ENCODE measurements at regions not wholly inside any gene's neighbourhood (a gene's known extent, or its start where the extent isn't known, plus 50 kb on each side); places are given as distances from the start of the nearest gene placed in this dataset.
"Not testable (repeated sequence)": the region's sequence is repeated elsewhere in the genome, so short reads cannot be mapped to it uniquely, and the experiment has no call there.

DNA sequence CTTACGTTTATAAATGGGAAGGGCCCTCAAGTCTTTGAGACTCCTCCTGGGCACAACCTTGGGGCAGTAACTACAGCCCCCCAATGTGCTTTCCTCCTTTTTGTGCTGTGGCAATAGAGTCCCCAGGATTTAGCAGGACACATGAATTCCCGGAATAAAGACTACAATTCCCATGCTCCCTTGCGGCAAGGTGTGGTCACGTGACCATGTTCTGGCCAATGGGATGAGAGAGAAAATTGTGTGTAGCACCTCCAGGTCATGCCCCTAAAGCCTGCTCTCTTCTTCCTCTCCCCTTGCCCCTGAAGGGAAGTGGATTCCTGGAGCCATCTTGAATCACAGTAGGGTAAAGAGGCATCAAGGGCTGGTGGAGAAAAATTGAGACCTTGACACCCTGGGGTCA lies 295.1 kb upstream of the SFSWAP start:
- H3K27me3 Mint-ChIP-seq: peaks cover 1% of the 10 kb centered on the region
- no peaks in the 10 kb centered on the region for H3K36me3 Mint-ChIP-seq
- H3K27ac Mint-ChIP-seq: no peak overlapping the region
- no peak for DNase-seq
- no peaks in the 10 kb centered on the region for H3K4me1 Mint-ChIP-seq (ENCODE audit: low read depth)
- ChIA-PET POLR2A (no interaction called here), CTCF (no interaction called here)
- no peaks in the 10 kb centered on the region for H3K9me3 Mint-ChIP-seq
- intact Hi-C loops (cut with micrococcal nuclease): no loop called here
- H3K4me3 Mint-ChIP-seq: no peak overlapping the region

GRCh38 chr12:131418121-131418520 lies 292.8 kb upstream of the SFSWAP start:
- Mint-ChIP-seq H3K27me3 (peaks cover 7% of the 10 kb centered on the region), H3K27ac (no peak overlapping the region), H3K9me3 (no peaks in the 10 kb centered on the region), H3K36me3 (no peaks in the 10 kb centered on the region), H3K4me3 (no peak overlapping the region), H3K4me1 (ENCODE audit: low read depth) (no peaks in the 10 kb centered on the region)
- CTCF ChIA-PET: no interaction called here
- POLR2A ChIA-PET: no interaction called here
- DNase-seq: no peak
- intact Hi-C loops (cut with micrococcal nuclease): no loop called here

- ChIA-PET POLR2A (no interaction called here), CTCF (no interaction called here)
- Mint-ChIP-seq H3K4me1 (ENCODE audit: low read depth) (no peaks in the 10 kb centered on the region), H3K9me3 (peaks cover 5% of the 10 kb centered on the region), H3K36me3 (peaks cover 3% of the 10 kb centered on the region), H3K27ac (no peak overlapping the region), H3K4me3 (no peak overlapping the region), H3K27me3 (peaks cover 7% of the 10 kb centered on the region)
- DNase-seq: no peak
- intact Hi-C loops (cut with micrococcal nuclease): no loop called here
These were observed 292.0 kb upstream of the SFSWAP start for GRCh38 chr12:131418884-131419283.

GRCh38 chr12:131420867-131421447 lies 289.9 kb upstream of the SFSWAP start:
- no peak for DNase-seq
- Mint-ChIP-seq H3K27ac (no peak overlapping the region), H3K36me3 (peaks cover 3% of the 10 kb centered on the region), H3K4me1 (ENCODE audit: low read depth) (no peaks in the 10 kb centered on the region), H3K27me3 (peaks cover 7% of the 10 kb centered on the region), H3K9me3 (peaks cover 20% of the 10 kb centered on the region), H3K4me3 (no peak overlapping the region)
- ChIA-PET POLR2A (no interaction called here), CTCF (no interaction called here)
- intact Hi-C loops (cut with micrococcal nuclease): no loop called here

GRCh38 chr12:131421509-131422186 lies 289.2 kb upstream of the SFSWAP start:
- POLR2A ChIA-PET: no interaction called here
- peaks cover 3% of the 10 kb centered on the region for H3K36me3 Mint-ChIP-seq
- peaks cover 20% of the 10 kb centered on the region for H3K9me3 Mint-ChIP-seq
- no peak overlapping the region for H3K4me3 Mint-ChIP-seq
- peaks cover 7% of the 10 kb centered on the region for H3K27me3 Mint-ChIP-seq
- no peak for DNase-seq
- H3K27ac Mint-ChIP-seq: no peak overlapping the region
- CTCF ChIA-PET: no interaction called here
- intact Hi-C loops (cut with micrococcal nuclease): no loop called here
- H3K4me1 Mint-ChIP-seq (ENCODE audit: low read depth): no peaks in the 10 kb centered on the region

DNA sequence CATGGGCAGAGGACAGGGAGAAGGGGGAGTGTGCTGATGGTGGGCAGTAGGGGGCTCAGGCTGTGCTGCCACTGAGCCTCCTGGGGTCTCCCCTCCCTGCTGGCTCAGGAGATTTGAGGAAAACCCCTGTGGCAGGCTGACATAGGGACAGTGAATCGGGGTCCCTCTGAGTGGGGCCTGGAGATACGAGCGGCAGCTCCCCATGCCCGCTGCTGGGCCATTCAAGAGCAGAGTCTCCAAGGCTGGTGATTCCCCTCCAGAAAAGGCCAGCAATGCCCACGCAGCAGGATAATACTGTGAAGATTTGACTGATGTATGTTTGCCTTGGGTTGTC lies 288.7 kb upstream of the SFSWAP start:
- H3K27me3 Mint-ChIP-seq: peaks cover 7% of the 10 kb centered on the region
- ChIA-PET CTCF (no interaction called here), POLR2A (no interaction called here)
- no peak overlapping the region for H3K27ac Mint-ChIP-seq
- no peaks in the 10 kb centered on the region for H3K4me1 Mint-ChIP-seq (ENCODE audit: low read depth)
- H3K4me3 Mint-ChIP-seq: no peak overlapping the region
- peaks cover 3% of the 10 kb centered on the region for H3K36me3 Mint-ChIP-seq
- intact Hi-C loops (cut with micrococcal nuclease): no loop called here
- H3K9me3 Mint-ChIP-seq: peaks cover 20% of the 10 kb centered on the region
- no peak for DNase-seq

GRCh38 chr12:131422744-131423143 lies 288.1 kb upstream of the SFSWAP start:
- peaks cover 7% of the 10 kb centered on the region for H3K27me3 Mint-ChIP-seq
- no peak overlapping the region for H3K27ac Mint-ChIP-seq

GRCh38 chr12:131424270-131424669 lies 286.6 kb upstream of the SFSWAP start:
- H3K9me3 Mint-ChIP-seq: peaks cover 20% of the 10 kb centered on the region
- intact Hi-C loops (cut with micrococcal nuclease): no loop called here
- no peak for DNase-seq
- POLR2A ChIA-PET: no interaction called here
- peaks cover 7% of the 10 kb centered on the region for H3K27me3 Mint-ChIP-seq
- H3K4me3 Mint-ChIP-seq: no peak overlapping the region
- H3K4me1 Mint-ChIP-seq (ENCODE audit: low read depth): no peaks in the 10 kb centered on the region
- H3K27ac Mint-ChIP-seq: no peak overlapping the region
- CTCF ChIA-PET: no interaction called here
- peaks cover 3% of the 10 kb centered on the region for H3K36me3 Mint-ChIP-seq

More at GRCh38 chr12:131422744-131423143, 288.1 kb upstream of the SFSWAP start:
- Mint-ChIP-seq H3K4me1 (ENCODE audit: low read depth) (no peaks in the 10 kb centered on the region), H3K9me3 (peaks cover 20% of the 10 kb centered on the region), H3K36me3 (peaks cover 3% of the 10 kb centered on the region), H3K4me3 (no peak overlapping the region)
- no peak for DNase-seq
- ChIA-PET CTCF (no interaction called here), POLR2A (no interaction called here)
- intact Hi-C loops (cut with micrococcal nuclease): no loop called here

GRCh38 chr12:131425112-131426075 lies 285.5 kb upstream of the SFSWAP start:
- no peak for DNase-seq
- Mint-ChIP-seq H3K4me1 (ENCODE audit: low read depth) (no peaks in the 10 kb centered on the region), H3K36me3 (peaks cover 3% of the 10 kb centered on the region), H3K27ac (no peak overlapping the region), H3K9me3 (peaks cover 23% of the 10 kb centered on the region), H3K27me3 (peaks cover 10% of the 10 kb centered on the region), H3K4me3 (no peak overlapping the region)
- CTCF ChIA-PET: no interaction called here
- POLR2A ChIA-PET: no interaction called here
- intact Hi-C loops (cut with micrococcal nuclease): no loop called here

DNA sequence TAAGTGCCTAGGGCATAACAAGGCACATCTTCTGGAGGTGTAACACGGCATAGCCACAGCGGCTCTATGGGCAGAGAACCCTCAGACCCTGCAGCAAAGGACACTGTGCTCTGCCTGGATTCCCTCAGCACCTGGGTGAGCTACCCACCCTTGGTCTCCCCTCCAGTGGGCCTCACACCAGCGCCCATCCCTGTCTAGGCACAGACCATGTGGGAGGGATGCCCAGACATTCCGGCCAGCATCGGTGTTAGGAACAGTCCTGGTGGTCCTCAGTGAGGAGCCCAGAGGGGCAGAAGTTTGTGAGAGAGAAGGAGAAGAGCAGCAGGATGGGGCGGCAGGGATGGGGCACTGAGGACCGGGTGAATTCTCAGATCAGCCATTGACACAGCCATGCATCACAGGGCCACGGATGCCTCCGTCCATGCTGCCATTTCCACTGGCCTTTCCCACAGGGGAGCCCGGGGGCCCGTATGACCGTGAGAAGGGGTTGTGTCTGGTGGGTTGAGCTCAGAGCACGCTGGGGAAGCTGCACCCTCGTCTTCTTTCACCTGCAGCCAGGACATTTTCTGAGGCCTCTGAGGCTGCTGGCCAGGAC lies 282.7 kb upstream of the SFSWAP start:
- peaks cover 24% of the 10 kb centered on the region for H3K9me3 Mint-ChIP-seq
- no peaks in the 10 kb centered on the region for H3K4me1 Mint-ChIP-seq (ENCODE audit: low read depth)
- DNase-seq: no peak
- peaks cover 9% of the 10 kb centered on the region for H3K27me3 Mint-ChIP-seq
- no peak overlapping the region for H3K27ac Mint-ChIP-seq
- ChIA-PET CTCF (no interaction called here), POLR2A (no interaction called here)
- intact Hi-C loops (cut with micrococcal nuclease): no loop called here
- H3K4me3 Mint-ChIP-seq: no peak overlapping the region
- peaks cover 3% of the 10 kb centered on the region for H3K36me3 Mint-ChIP-seq

- H3K4me1 Mint-ChIP-seq (ENCODE audit: low read depth); H3K4me3 Mint-ChIP-seq; H3K27ac Mint-ChIP-seq; POLR2A ChIA-PET; H3K27me3 Mint-ChIP-seq; H3K36me3 Mint-ChIP-seq; intact Hi-C loops (cut with micrococcal nuclease); DNase-seq; CTCF ChIA-PET: not testable (repeated sequence)
- H3K9me3 Mint-ChIP-seq: peaks cover 15% of the 10 kb centered on the region
These were observed 281.7 kb upstream of the SFSWAP start for GRCh38 chr12:131429221-131429620.

- DNase-seq; H3K36me3 Mint-ChIP-seq; H3K27ac Mint-ChIP-seq; intact Hi-C loops (cut with micrococcal nuclease); H3K4me3 Mint-ChIP-seq; POLR2A ChIA-PET; H3K4me1 Mint-ChIP-seq (ENCODE audit: low read depth); H3K9me3 Mint-ChIP-seq; CTCF ChIA-PET: not testable (repeated sequence)
- peaks cover 14% of the 10 kb centered on the region for H3K27me3 Mint-ChIP-seq
These were observed 281.2 kb upstream of the SFSWAP start for GRCh38 chr12:131429697-131430096.
